ENCODE measurements at regions not wholly inside any gene's neighbourhood (a gene's known extent, or its start where the extent isn't known, plus 50 kb on each side); places are given as distances from the start of the nearest gene placed in this dataset.

- TF ChIP-seq NR3C1 (CRISPR knock-in tag; conservative IDR thresholded peaks at IDR 0.05; ENCODE audit: low read depth) (no peak), CBFB (CRISPR knock-in tag; IDR thresholded peaks at IDR 0.05; ENCODE audit: low read depth) (no peak), FOXJ3 (CRISPR knock-in tag; IDR thresholded peaks at IDR 0.05; ENCODE audit: borderline replicate concordance) (no peak)
- TF ChIP-seq, protein P1, sequence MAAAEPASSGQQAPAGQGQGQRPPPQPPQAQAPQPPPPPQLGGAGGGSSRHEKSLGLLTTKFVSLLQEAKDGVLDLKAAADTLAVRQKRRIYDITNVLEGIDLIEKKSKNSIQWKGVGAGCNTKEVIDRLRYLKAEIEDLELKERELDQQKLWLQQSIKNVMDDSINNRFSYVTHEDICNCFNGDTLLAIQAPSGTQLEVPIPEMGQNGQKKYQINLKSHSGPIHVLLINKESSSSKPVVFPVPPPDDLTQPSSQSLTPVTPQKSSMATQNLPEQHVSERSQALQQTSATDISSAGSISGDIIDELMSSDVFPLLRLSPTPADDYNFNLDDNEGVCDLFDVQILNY (CRISPR knock-in tag; IDR thresholded peaks at IDR 0.05): no peak
- TF ChIP-seq, protein P2, sequence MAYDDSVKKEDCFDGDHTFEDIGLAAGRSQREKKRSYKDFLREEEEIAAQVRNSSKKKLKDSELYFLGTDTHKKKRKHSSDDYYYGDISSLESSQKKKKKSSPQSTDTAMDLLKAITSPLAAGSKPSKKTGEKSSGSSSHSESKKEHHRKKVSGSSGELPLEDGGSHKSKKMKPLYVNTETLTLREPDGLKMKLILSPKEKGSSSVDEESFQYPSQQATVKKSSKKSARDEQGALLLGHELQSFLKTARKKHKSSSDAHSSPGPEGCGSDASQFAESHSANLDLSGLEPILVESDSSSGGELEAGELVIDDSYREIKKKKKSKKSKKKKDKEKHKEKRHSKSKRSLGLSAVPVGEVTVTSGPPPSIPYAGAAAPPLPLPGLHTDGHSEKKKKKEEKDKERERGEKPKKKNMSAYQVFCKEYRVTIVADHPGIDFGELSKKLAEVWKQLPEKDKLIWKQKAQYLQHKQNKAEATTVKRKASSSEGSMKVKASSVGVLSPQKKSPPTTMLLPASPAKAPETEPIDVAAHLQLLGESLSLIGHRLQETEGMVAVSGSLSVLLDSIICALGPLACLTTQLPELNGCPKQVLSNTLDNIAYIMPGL (CRISPR knock-in tag; IDR thresholded peaks at IDR 0.05): no peak
Measured at GRCh38 chrX:23271026-23271425, 63.6 kb upstream of the PTCHD1 start.
